Breast epithelium (tissue), 3 donors: ENCODE measurements at regions not wholly inside any gene's neighbourhood (a gene's known extent, or its start where the extent isn't known, plus 50 kb on each side); places are given as distances from the start of the nearest gene placed in this dataset.

ENCODE experiments used
- POLR2A ChIP-seq: fragments of 450-650 bp; IDR thresholded peaks from one replicate; pipeline ENCODE4 v1.6.1; 2016; ENCODE audit warnings: antibody characterized with exemption, mild to moderate bottlenecking, moderate library complexity
- POLR2AphosphoS5 ChIP-seq, 3 donors: sonication (generic); formaldehyde crosslinking; IDR thresholded peaks; one replicate each; pipeline ENCODE4 v1.6.1; 2017; ENCODE audit warnings: antibody characterized with exemption in 3 of 3
- TF ChIP-seq, protein P1 (sequence below), 3 donors: fragments of 450-650 bp; IDR thresholded peaks; one replicate each; pipeline ENCODE4 v1.5.1; 2016 to 2017; ENCODE audit warnings: antibody characterized with exemption in 3 of 3, mild to moderate bottlenecking in 3 of 3, moderate library complexity in 3 of 3

DNA sequence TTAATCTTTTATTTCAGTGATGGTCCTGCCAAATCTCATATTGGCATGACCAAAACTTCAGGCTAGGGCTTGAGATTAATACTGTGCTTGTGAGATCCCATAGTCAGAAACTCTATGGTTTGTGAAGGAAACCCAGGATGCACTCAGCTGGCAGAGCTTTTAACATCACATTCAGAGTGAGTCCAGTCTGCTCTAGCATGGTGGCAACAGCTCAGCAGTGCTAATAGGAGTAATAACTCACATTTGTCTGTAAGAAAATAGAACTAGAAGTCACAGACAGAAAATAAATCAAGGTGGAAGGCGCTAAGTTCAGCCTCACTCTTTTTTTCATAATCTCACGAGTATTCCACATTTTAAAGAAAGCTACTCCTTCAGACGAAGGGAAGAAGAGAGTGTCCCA, 549.3 kb upstream of the TENM4 start:
- TF ChIP-seq, protein P1, sequence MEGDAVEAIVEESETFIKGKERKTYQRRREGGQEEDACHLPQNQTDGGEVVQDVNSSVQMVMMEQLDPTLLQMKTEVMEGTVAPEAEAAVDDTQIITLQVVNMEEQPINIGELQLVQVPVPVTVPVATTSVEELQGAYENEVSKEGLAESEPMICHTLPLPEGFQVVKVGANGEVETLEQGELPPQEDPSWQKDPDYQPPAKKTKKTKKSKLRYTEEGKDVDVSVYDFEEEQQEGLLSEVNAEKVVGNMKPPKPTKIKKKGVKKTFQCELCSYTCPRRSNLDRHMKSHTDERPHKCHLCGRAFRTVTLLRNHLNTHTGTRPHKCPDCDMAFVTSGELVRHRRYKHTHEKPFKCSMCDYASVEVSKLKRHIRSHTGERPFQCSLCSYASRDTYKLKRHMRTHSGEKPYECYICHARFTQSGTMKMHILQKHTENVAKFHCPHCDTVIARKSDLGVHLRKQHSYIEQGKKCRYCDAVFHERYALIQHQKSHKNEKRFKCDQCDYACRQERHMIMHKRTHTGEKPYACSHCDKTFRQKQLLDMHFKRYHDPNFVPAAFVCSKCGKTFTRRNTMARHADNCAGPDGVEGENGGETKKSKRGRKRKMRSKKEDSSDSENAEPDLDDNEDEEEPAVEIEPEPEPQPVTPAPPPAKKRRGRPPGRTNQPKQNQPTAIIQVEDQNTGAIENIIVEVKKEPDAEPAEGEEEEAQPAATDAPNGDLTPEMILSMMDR (IDR thresholded peaks at IDR 0.05), result no peak
- TF ChIP-seq POLR2A, result no peak
- no peak for TF ChIP-seq POLR2AphosphoS5 (IDR thresholded peaks at IDR 0.05)
